HG03571 (cell line): ENCODE measurements at regions not wholly inside any gene's neighbourhood (a gene's known extent, or its start where the extent isn't known, plus 50 kb on each side); places are given as distances from the start of the nearest gene placed in this dataset.

ENCODE experiments used
- ATAC-seq: cut with Tn5 transposase; IDR thresholded peaks from one replicate; pipeline ENCODE4 v1.9.1; 2021; ENCODE audit not compliant: unreplicated experiment

GRCh38 chr6:28766426-28766825 lies 157.4 kb downstream of the TRIM27 start:
- ATAC-seq: no peak

GRCh38 chr6:28767133-28767532 lies 156.7 kb downstream of the TRIM27 start:
- no peak for ATAC-seq

- no peak for ATAC-seq
Measured at GRCh38 chr6:28767691-28768090, 156.1 kb downstream of the TRIM27 start.

- ATAC-seq: no peak
Measured at GRCh38 chr6:28768187-28768913, 155.4 kb downstream of the TRIM27 start.

GRCh38 chr6:28769626-28770402 lies 154.0 kb downstream of the TRIM27 start:
- no peak for ATAC-seq

GRCh38 chr6:28770732-28771131 lies 153.1 kb downstream of the TRIM27 start:
- no peak for ATAC-seq

GRCh38 chr6:28771401-28772267 lies 152.2 kb downstream of the TRIM27 start:
- ATAC-seq: no peak

- no peak for ATAC-seq
Measured at GRCh38 chr6:28772480-28773381, 151.1 kb downstream of the TRIM27 start.

- no peak for ATAC-seq
Measured at GRCh38 chr6:28774292-28775051, 149.3 kb downstream of the TRIM27 start.

GRCh38 chr6:28775052-28775376 lies 148.8 kb downstream of the TRIM27 start:
- ATAC-seq: no peak

GRCh38 chr6:28775405-28776129 lies 148.2 kb downstream of the TRIM27 start:
- ATAC-seq: no peak

GRCh38 chr6:28776269-28777146 lies 147.3 kb downstream of the TRIM27 start:
- ATAC-seq: no peak

- no peak for ATAC-seq
Measured at GRCh38 chr6:28777147-28777461, 146.7 kb downstream of the TRIM27 start.

GRCh38 chr6:28782113-28782673 lies 141.6 kb downstream of the TRIM27 start:
- ATAC-seq: no peak

GRCh38 chr6:28785962-28786679 lies 137.7 kb downstream of the TRIM27 start:
- no peak for ATAC-seq

GRCh38 chr6:28789553-28790083 lies 134.2 kb downstream of the TRIM27 start:
- no peak for ATAC-seq

- no peak for ATAC-seq
Measured at GRCh38 chr6:28791002-28791383, 132.8 kb downstream of the TRIM27 start.
